IMR-90 (cell line): ENCODE measurements at regions not wholly inside any gene's neighbourhood (a gene's known extent, or its start where the extent isn't known, plus 50 kb on each side); places are given as distances from the start of the nearest gene placed in this dataset.
"Not testable (repeated sequence)": the region's sequence is repeated elsewhere in the genome, so short reads cannot be mapped to it uniquely, and the experiment has no call there.

Experiments used
- CTCF ChIP-seq: conservative IDR thresholded peaks from 2 replicates; pipeline ENCODE4 v1.5.1; 2012; ENCODE audit warnings: mild to moderate bottlenecking, low read depth, low read length, improper control_type of control experiment
- MAZ ChIP-seq: IDR thresholded peaks from 2 replicates; pipeline ENCODE4 v1.6.1; 2012; ENCODE audit warnings: low read depth, mild to moderate bottlenecking, low read length, improper control_type of control experiment, moderate library complexity, borderline replicate concordance
- POLR2A ChIP-seq: IDR thresholded peaks from 2 replicates; pipeline ENCODE4 v1.6.1; 2012; ENCODE audit warnings: mild to moderate bottlenecking, low read depth, low read length

DNA sequence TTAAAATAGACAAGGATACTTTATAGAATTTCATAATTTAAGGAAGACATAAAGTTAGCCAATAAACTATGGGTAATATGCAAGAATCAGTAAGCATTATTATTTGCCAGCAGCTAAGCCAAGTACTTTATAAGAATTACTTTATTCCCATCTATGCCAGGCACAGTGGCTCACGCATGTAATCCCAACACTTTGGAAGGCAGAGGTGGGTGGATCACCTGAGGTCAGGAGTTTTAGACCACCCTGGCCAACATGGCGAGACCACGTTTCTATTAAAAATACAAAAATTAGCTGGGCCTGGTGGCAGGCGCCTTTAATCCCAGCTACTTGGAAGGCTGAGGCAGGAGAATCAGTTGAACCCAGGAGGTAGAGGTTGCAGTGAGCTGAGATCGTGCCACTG lies 4767.6 kb upstream of the OR11H1 start:
- TF ChIP-seq CTCF, MAZ, POLR2A: not testable (repeated sequence)
